ENCODE measurements at regions not wholly inside any gene's neighbourhood (a gene's known extent, or its start where the extent isn't known, plus 50 kb on each side); places are given as distances from the start of the nearest gene placed in this dataset.

GRCh38 chr6:134372603-134373281 is 54.8 kb upstream of the SGK1 start:
- no peak for DNase-seq (ENCODE audit: low read depth, low spot score)

- DNase-seq (ENCODE audit: low read depth, low spot score): no peak
Observed at GRCh38 chr6:134368670-134369069, 50.8 kb upstream of the SGK1 start.
